SK-N-SH (cell line): ENCODE measurements at regions not wholly inside any gene's neighbourhood (a gene's known extent, or its start where the extent isn't known, plus 50 kb on each side); places are given as distances from the start of the nearest gene placed in this dataset.

Experiments
- CTCF ChIP-seq: fragments of 200-600 bp; sonication (generic); IDR thresholded peaks from 2 replicates; pipeline ENCODE4 v1.6.1; 2017; ENCODE audit warnings: antibody characterized with exemption, mild to moderate bottlenecking, moderate library complexity
- EP300 ChIP-seq, 2 experiments: IDR thresholded peaks; 2 replicates each; pipeline versions ENCODE4 v1.4.0 to v1.6.1; 2012; ENCODE audit warnings: borderline replicate concordance in 1 of 2, low read depth in 1 of 2, low read length in 1 of 2
- TF ChIP-seq, protein P1 (sequence below): IDR thresholded peaks from 2 replicates; pipeline ENCODE4 v1.6.1; 2012; ENCODE audit warnings: mild to moderate bottlenecking, low read depth, low read length, moderate library complexity
- TF ChIP-seq, protein P2 (sequence below): IDR thresholded peaks from 2 replicates; pipeline ENCODE4 v1.4.0; 2012; ENCODE audit warnings: low read depth, borderline replicate concordance

- TF ChIP-seq CTCF (no peak), EP300 (IDR thresholded peaks at IDR 0.05; ENCODE audit: borderline replicate concordance in 1 of 2, low read depth in 1 of 2, low read length in 1 of 2) (no peak)
- TF ChIP-seq, protein P1, sequence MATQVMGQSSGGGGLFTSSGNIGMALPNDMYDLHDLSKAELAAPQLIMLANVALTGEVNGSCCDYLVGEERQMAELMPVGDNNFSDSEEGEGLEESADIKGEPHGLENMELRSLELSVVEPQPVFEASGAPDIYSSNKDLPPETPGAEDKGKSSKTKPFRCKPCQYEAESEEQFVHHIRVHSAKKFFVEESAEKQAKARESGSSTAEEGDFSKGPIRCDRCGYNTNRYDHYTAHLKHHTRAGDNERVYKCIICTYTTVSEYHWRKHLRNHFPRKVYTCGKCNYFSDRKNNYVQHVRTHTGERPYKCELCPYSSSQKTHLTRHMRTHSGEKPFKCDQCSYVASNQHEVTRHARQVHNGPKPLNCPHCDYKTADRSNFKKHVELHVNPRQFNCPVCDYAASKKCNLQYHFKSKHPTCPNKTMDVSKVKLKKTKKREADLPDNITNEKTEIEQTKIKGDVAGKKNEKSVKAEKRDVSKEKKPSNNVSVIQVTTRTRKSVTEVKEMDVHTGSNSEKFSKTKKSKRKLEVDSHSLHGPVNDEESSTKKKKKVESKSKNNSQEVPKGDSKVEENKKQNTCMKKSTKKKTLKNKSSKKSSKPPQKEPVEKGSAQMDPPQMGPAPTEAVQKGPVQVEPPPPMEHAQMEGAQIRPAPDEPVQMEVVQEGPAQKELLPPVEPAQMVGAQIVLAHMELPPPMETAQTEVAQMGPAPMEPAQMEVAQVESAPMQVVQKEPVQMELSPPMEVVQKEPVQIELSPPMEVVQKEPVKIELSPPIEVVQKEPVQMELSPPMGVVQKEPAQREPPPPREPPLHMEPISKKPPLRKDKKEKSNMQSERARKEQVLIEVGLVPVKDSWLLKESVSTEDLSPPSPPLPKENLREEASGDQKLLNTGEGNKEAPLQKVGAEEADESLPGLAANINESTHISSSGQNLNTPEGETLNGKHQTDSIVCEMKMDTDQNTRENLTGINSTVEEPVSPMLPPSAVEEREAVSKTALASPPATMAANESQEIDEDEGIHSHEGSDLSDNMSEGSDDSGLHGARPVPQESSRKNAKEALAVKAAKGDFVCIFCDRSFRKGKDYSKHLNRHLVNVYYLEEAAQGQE, result no peak
- TF ChIP-seq, protein P2, sequence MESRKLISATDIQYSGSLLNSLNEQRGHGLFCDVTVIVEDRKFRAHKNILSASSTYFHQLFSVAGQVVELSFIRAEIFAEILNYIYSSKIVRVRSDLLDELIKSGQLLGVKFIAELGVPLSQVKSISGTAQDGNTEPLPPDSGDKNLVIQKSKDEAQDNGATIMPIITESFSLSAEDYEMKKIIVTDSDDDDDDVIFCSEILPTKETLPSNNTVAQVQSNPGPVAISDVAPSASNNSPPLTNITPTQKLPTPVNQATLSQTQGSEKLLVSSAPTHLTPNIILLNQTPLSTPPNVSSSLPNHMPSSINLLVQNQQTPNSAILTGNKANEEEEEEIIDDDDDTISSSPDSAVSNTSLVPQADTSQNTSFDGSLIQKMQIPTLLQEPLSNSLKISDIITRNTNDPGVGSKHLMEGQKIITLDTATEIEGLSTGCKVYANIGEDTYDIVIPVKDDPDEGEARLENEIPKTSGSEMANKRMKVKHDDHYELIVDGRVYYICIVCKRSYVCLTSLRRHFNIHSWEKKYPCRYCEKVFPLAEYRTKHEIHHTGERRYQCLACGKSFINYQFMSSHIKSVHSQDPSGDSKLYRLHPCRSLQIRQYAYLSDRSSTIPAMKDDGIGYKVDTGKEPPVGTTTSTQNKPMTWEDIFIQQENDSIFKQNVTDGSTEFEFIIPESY, result no peak
Observed at GRCh38 chr11:106217456-106217855, 140.0 kb downstream of the AASDHPPT start.
